ENCODE measurements at regions not wholly inside any gene's neighbourhood (a gene's known extent, or its start where the extent isn't known, plus 50 kb on each side); places are given as distances from the start of the nearest gene placed in this dataset.
"Not testable (repeated sequence)": the region's sequence is repeated elsewhere in the genome, so short reads cannot be mapped to it uniquely, and the experiment has no call there.

- H3K9ac ChIP-seq (ENCODE audit: low read depth in 1 of 2, low read length in 2 of 2): no peak overlapping the region
- no peaks in the 10 kb centered on the region for H3K9me3 ChIP-seq (ENCODE audit: control insufficient read depth in 1 of 2, low read length in 2 of 2)
- no peaks in the 10 kb centered on the region for H3K4me1 ChIP-seq (ENCODE audit: control insufficient read depth in 1 of 2, insufficient read depth in 2 of 2, low read length in 2 of 2)
- no peaks in the 10 kb centered on the region for H3K27me3 ChIP-seq (ENCODE audit: control insufficient read depth in 1 of 2, insufficient read depth in 2 of 2, low read length in 2 of 2)
- H3K36me3 ChIP-seq (ENCODE audit: control insufficient read depth in 1 of 2, insufficient read depth in 2 of 2, low read length in 2 of 2): no peaks in the 10 kb centered on the region
- H3K4me3 ChIP-seq (ENCODE audit: low read depth in 1 of 2, low read length in 2 of 2): no peak overlapping the region
- no peak overlapping the region for H3K27ac ChIP-seq (ENCODE audit: low read depth, low read length)
Observed at GRCh38 chr12:75630091-75630490, 118.7 kb upstream of the KRR1 start.

GRCh38 chr12:75628916-75629315, 117.5 kb upstream of the KRR1 start:
- Histone ChIP-seq H3K27me3 (ENCODE audit: control insufficient read depth in 1 of 2, insufficient read depth in 2 of 2, low read length in 2 of 2) (no peaks in the 10 kb centered on the region), H3K4me3 (ENCODE audit: low read depth in 1 of 2, low read length in 2 of 2) (no peak overlapping the region), H3K4me1 (ENCODE audit: control insufficient read depth in 1 of 2, insufficient read depth in 2 of 2, low read length in 2 of 2) (no peaks in the 10 kb centered on the region), H3K9ac (ENCODE audit: low read depth in 1 of 2, low read length in 2 of 2) (no peak overlapping the region), H3K9me3 (ENCODE audit: control insufficient read depth in 1 of 2, low read length in 2 of 2) (no peaks in the 10 kb centered on the region), H3K27ac (ENCODE audit: low read depth, low read length) (no peak overlapping the region), H3K36me3 (ENCODE audit: control insufficient read depth in 1 of 2, insufficient read depth in 2 of 2, low read length in 2 of 2) (no peaks in the 10 kb centered on the region)

- no peak overlapping the region for H3K27ac ChIP-seq (ENCODE audit: low read depth, low read length)
- H3K27me3 ChIP-seq (ENCODE audit: control insufficient read depth in 1 of 2, insufficient read depth in 2 of 2, low read length in 2 of 2): no peaks in the 10 kb centered on the region
- no peaks in the 10 kb centered on the region for H3K9me3 ChIP-seq (ENCODE audit: control insufficient read depth in 1 of 2, low read length in 2 of 2)
- no peak overlapping the region for H3K9ac ChIP-seq (ENCODE audit: low read depth in 1 of 2, low read length in 2 of 2)
- H3K4me1 ChIP-seq (ENCODE audit: control insufficient read depth in 1 of 2, insufficient read depth in 2 of 2, low read length in 2 of 2): no peaks in the 10 kb centered on the region
- no peak overlapping the region for H3K4me3 ChIP-seq (ENCODE audit: low read depth in 1 of 2, low read length in 2 of 2)
- H3K36me3 ChIP-seq (ENCODE audit: control insufficient read depth in 1 of 2, insufficient read depth in 2 of 2, low read length in 2 of 2): no peaks in the 10 kb centered on the region
Observed at GRCh38 chr12:75628511-75628910, 117.1 kb upstream of the KRR1 start.

DNA sequence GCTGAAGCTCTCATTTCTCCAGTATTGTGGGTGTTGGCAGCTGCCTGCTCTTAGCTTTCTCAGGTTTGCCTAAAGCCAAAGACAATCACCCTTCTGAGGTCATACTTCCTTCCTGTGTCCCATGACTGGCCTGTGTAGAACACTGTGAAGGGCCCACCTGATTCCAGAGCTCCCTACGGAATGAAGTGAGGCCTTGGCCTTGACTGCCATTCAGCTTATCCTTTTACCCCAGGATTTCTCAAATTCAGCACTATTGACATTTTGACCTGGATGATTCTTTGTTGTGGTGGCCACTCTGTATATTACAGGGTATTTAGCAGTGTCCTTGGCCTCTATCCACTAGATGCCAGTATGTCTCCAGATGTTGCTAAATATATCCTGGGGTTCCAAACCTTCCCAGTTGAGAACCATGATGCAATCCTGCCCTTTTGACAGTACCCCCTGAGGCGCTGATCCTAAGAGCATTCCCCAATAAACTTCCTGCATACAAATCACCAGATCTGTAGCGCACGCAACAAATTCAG, 112.3 kb upstream of the KRR1 start:
- Histone ChIP-seq H3K4me1 (ENCODE audit: control insufficient read depth in 1 of 2, insufficient read depth in 2 of 2, low read length in 2 of 2) (no peaks in the 10 kb centered on the region), H3K4me3 (ENCODE audit: low read depth in 1 of 2, low read length in 2 of 2) (no peak overlapping the region), H3K27me3 (ENCODE audit: control insufficient read depth in 1 of 2, insufficient read depth in 2 of 2, low read length in 2 of 2) (no peaks in the 10 kb centered on the region), H3K27ac (ENCODE audit: low read depth, low read length) (no peak overlapping the region), H3K9me3 (ENCODE audit: control insufficient read depth in 1 of 2, low read length in 2 of 2) (no peaks in the 10 kb centered on the region), H3K36me3 (ENCODE audit: control insufficient read depth in 1 of 2, insufficient read depth in 2 of 2, low read length in 2 of 2) (no peaks in the 10 kb centered on the region), H3K9ac (ENCODE audit: low read depth in 1 of 2, low read length in 2 of 2) (no peak overlapping the region)

- H3K27me3 ChIP-seq (ENCODE audit: control insufficient read depth in 1 of 2, insufficient read depth in 2 of 2, low read length in 2 of 2): no peaks in the 10 kb centered on the region
- H3K4me1 ChIP-seq (ENCODE audit: control insufficient read depth in 1 of 2, insufficient read depth in 2 of 2, low read length in 2 of 2): no peaks in the 10 kb centered on the region
- no peak overlapping the region for H3K27ac ChIP-seq (ENCODE audit: low read depth, low read length)
- H3K9me3 ChIP-seq (ENCODE audit: control insufficient read depth in 1 of 2, low read length in 2 of 2): no peaks in the 10 kb centered on the region
- no peak overlapping the region for H3K4me3 ChIP-seq (ENCODE audit: low read depth in 1 of 2, low read length in 2 of 2)
- H3K36me3 ChIP-seq (ENCODE audit: control insufficient read depth in 1 of 2, insufficient read depth in 2 of 2, low read length in 2 of 2): no peaks in the 10 kb centered on the region
- H3K9ac ChIP-seq (ENCODE audit: low read depth in 1 of 2, low read length in 2 of 2): no peak overlapping the region
Observed at GRCh38 chr12:75622492-75622891, 111.1 kb upstream of the KRR1 start.

DNA sequence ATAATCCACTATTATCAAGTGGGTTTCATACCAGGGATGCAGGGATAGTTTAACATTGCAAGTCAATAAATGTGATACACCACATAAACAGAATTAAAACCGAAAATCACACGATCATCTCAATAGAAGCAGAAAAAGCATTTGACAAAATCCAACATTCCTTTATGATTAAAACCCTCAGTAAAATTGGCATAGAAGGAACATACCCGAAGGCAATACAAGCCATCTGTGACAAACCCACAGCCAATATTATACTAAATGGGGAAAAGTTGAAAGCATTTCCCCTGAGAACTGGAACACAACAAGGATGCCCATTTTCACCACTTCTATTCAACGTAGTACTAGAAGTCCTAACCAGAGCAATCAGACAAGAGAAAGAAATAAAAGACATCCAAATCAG, 103.0 kb upstream of the KRR1 start:
- H3K36me3 ChIP-seq (ENCODE audit: control insufficient read depth in 1 of 2, insufficient read depth in 2 of 2, low read length in 2 of 2); H3K4me1 ChIP-seq (ENCODE audit: control insufficient read depth in 1 of 2, insufficient read depth in 2 of 2, low read length in 2 of 2); H3K4me3 ChIP-seq (ENCODE audit: low read depth in 1 of 2, low read length in 2 of 2); H3K9me3 ChIP-seq (ENCODE audit: control insufficient read depth in 1 of 2, low read length in 2 of 2); H3K9ac ChIP-seq (ENCODE audit: low read depth in 1 of 2, low read length in 2 of 2); H3K27me3 ChIP-seq (ENCODE audit: control insufficient read depth in 1 of 2, insufficient read depth in 2 of 2, low read length in 2 of 2); H3K27ac ChIP-seq (ENCODE audit: low read depth, low read length): not testable (repeated sequence)

DNA sequence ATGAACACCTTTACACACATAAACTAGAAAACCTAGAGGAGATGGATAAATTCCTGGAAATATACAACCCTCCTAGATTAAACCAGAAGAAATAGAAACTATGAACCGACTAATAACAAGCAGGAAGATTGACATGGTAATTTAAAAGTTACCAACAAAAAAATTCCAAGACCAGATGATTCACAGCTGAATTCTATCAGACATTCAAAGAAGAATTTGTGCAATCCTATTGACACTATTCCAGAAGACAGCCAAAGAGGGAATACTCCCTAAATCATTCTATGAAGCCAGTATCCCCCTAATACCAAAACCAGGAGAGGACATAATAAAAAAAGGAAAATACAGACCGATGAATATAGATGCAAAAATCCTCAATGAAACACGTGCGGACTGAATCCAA, 102.6 kb upstream of the KRR1 start:
- Histone ChIP-seq H3K27ac (ENCODE audit: low read depth, low read length) (no peak overlapping the region), H3K4me1 (ENCODE audit: control insufficient read depth in 1 of 2, insufficient read depth in 2 of 2, low read length in 2 of 2) (no peaks in the 10 kb centered on the region), H3K4me3 (ENCODE audit: low read depth in 1 of 2, low read length in 2 of 2) (no peak overlapping the region), H3K9ac (ENCODE audit: low read depth in 1 of 2, low read length in 2 of 2) (no peak overlapping the region), H3K27me3 (ENCODE audit: control insufficient read depth in 1 of 2, insufficient read depth in 2 of 2, low read length in 2 of 2) (no peaks in the 10 kb centered on the region), H3K36me3 (ENCODE audit: control insufficient read depth in 1 of 2, insufficient read depth in 2 of 2, low read length in 2 of 2) (no peaks in the 10 kb centered on the region), H3K9me3 (ENCODE audit: control insufficient read depth in 1 of 2, low read length in 2 of 2) (no peaks in the 10 kb centered on the region)

DNA sequence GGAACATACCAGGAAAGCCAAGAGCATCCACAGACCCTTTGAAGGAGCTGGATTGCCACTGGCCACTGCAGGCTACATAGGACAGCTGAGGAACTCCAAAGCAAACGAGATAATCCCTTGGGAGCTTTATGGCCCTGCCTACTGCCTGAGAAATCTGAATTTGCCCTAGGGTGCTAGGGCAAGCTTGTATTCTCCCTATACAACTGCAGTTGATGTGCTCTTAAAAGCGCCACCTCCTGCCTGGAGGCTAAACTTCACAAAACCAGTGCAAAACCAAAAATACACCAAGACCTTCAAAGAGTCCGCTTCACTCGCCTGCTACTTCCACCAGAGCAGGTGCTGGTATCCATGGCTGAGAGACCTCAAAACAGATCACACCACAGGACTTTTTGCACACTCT, 99.6 kb upstream of the KRR1 start:
- no peaks in the 10 kb centered on the region for H3K4me1 ChIP-seq (ENCODE audit: control insufficient read depth in 1 of 2, insufficient read depth in 2 of 2, low read length in 2 of 2)
- H3K27ac ChIP-seq (ENCODE audit: low read depth, low read length): no peak overlapping the region

GRCh38 chr12:75606956-75607355, 95.5 kb upstream of the KRR1 start:
- no peaks in the 10 kb centered on the region for H3K9me3 ChIP-seq (ENCODE audit: control insufficient read depth in 1 of 2, low read length in 2 of 2)
- H3K27ac ChIP-seq (ENCODE audit: low read depth, low read length): no peak overlapping the region
- no peak overlapping the region for H3K9ac ChIP-seq (ENCODE audit: low read depth in 1 of 2, low read length in 2 of 2)
- no peaks in the 10 kb centered on the region for H3K27me3 ChIP-seq (ENCODE audit: control insufficient read depth in 1 of 2, insufficient read depth in 2 of 2, low read length in 2 of 2)
- H3K4me1 ChIP-seq (ENCODE audit: control insufficient read depth in 1 of 2, insufficient read depth in 2 of 2, low read length in 2 of 2): no peaks in the 10 kb centered on the region
- H3K36me3 ChIP-seq (ENCODE audit: control insufficient read depth in 1 of 2, insufficient read depth in 2 of 2, low read length in 2 of 2): no peaks in the 10 kb centered on the region
- no peak overlapping the region for H3K4me3 ChIP-seq (ENCODE audit: low read depth in 1 of 2, low read length in 2 of 2)

More for the DNA sequence above, 99.6 kb upstream of the KRR1 start:
- no peak overlapping the region for H3K4me3 ChIP-seq (ENCODE audit: low read depth in 1 of 2, low read length in 2 of 2)
- no peaks in the 10 kb centered on the region for H3K9me3 ChIP-seq (ENCODE audit: control insufficient read depth in 1 of 2, low read length in 2 of 2)
- H3K9ac ChIP-seq (ENCODE audit: low read depth in 1 of 2, low read length in 2 of 2): no peak overlapping the region
- H3K27me3 ChIP-seq (ENCODE audit: control insufficient read depth in 1 of 2, insufficient read depth in 2 of 2, low read length in 2 of 2): no peaks in the 10 kb centered on the region
- H3K36me3 ChIP-seq (ENCODE audit: control insufficient read depth in 1 of 2, insufficient read depth in 2 of 2, low read length in 2 of 2): no peaks in the 10 kb centered on the region

- H3K27ac ChIP-seq (ENCODE audit: low read depth, low read length): no peak overlapping the region
- H3K36me3 ChIP-seq (ENCODE audit: control insufficient read depth in 1 of 2, insufficient read depth in 2 of 2, low read length in 2 of 2): no peaks in the 10 kb centered on the region
- H3K4me1 ChIP-seq (ENCODE audit: control insufficient read depth in 1 of 2, insufficient read depth in 2 of 2, low read length in 2 of 2): no peaks in the 10 kb centered on the region
- H3K9me3 ChIP-seq (ENCODE audit: control insufficient read depth in 1 of 2, low read length in 2 of 2): no peaks in the 10 kb centered on the region
- H3K4me3 ChIP-seq (ENCODE audit: low read depth in 1 of 2, low read length in 2 of 2): no peak overlapping the region
- no peak overlapping the region for H3K9ac ChIP-seq (ENCODE audit: low read depth in 1 of 2, low read length in 2 of 2)
- no peaks in the 10 kb centered on the region for H3K27me3 ChIP-seq (ENCODE audit: control insufficient read depth in 1 of 2, insufficient read depth in 2 of 2, low read length in 2 of 2)
Observed at GRCh38 chr12:75606151-75606550, 94.7 kb upstream of the KRR1 start.

DNA sequence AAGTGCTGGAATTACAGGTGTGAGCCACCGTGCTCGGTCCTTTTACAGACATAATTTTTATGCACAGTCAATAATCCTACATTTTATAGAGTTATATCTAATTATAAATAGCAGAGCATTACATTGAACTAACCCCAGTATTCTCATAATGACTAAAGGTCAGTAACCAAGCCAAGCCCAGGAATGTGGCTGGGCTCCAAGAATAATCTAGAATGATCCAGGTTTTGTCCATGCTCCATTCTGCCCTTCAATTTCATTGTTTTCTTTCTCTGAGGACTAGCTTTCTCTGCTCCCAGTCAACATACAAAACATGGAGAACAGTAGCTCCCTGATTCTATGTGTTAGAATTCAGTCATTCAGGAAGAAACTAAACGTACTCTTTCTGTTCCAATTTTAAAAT, 92.1 kb upstream of the KRR1 start:
- no peaks in the 10 kb centered on the region for H3K36me3 ChIP-seq (ENCODE audit: control insufficient read depth in 1 of 2, insufficient read depth in 2 of 2, low read length in 2 of 2)
- H3K27me3 ChIP-seq (ENCODE audit: control insufficient read depth in 1 of 2, insufficient read depth in 2 of 2, low read length in 2 of 2): no peaks in the 10 kb centered on the region
- H3K9ac ChIP-seq (ENCODE audit: low read depth in 1 of 2, low read length in 2 of 2): no peak overlapping the region
- H3K4me3 ChIP-seq (ENCODE audit: low read depth in 1 of 2, low read length in 2 of 2): no peak overlapping the region
- H3K27ac ChIP-seq (ENCODE audit: low read depth, low read length): no peak overlapping the region
- H3K9me3 ChIP-seq (ENCODE audit: control insufficient read depth in 1 of 2, low read length in 2 of 2): no peaks in the 10 kb centered on the region
- no peaks in the 10 kb centered on the region for H3K4me1 ChIP-seq (ENCODE audit: control insufficient read depth in 1 of 2, insufficient read depth in 2 of 2, low read length in 2 of 2)
